ENCODE measurements at regions not wholly inside any gene's neighbourhood (a gene's known extent, or its start where the extent isn't known, plus 50 kb on each side); places are given as distances from the start of the nearest gene placed in this dataset.

DNA sequence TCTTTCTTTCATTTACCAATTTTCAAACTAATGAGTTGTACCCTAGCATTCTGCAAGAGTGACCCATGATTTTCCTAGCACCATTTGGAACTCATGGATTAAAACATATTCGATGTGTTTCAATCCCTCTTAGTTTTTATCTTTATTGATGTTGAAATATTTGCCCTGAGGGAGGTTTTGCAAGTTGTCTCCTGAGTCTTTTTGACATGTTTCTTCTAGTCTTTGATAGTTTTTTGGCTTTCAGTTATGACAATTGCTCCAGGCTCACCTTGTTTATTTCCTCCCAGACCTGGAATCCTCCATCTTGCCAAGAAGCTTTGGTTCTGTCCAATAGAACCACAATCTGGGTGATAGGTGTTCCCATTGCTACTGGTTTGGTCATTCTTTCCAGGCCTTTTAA lies 327.8 kb downstream of the WDR11 start:
- no peak for DNase-seq (ENCODE audit: low spot score)

DNA sequence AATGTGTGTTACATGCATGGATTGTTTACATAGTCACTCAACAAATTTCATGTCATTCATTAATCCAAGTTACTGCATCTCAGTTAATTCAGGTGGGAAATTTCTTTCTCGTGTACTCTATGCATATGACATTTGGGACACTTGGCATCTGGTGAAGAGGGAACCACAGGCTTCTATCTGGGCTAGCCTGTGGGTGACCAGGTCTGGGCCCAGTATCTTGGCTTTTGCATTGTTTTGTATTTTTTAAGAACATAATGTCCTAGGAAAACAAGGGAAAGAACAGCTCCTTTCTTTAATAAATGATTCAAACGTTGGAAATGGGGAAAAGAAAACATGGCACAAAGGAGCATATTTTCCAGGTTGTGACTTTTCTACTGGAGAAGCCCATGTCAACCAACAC lies 331.1 kb downstream of the WDR11 start:
- DNase-seq (ENCODE audit: low spot score), result no peak

DNA sequence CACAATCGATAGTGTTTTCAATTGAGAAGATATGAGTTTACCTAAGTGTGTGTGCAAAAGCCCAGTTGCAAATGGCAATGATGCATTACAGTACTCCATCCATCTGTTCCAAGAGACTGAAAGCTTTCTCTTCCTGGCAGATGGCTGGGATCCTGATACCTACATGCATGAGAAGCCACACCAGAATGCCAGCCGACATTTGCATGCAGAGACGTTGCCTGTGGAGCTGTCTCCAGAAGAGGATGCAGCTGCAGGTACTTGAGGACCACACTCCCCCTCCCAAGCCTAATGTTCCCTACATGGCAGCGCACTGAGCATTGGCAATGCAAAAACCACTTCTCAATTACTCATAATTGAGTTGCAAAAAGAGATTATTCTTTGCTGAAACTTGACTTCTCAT lies 332.1 kb downstream of the WDR11 start:
- no peak for DNase-seq (ENCODE audit: low spot score)

DNA sequence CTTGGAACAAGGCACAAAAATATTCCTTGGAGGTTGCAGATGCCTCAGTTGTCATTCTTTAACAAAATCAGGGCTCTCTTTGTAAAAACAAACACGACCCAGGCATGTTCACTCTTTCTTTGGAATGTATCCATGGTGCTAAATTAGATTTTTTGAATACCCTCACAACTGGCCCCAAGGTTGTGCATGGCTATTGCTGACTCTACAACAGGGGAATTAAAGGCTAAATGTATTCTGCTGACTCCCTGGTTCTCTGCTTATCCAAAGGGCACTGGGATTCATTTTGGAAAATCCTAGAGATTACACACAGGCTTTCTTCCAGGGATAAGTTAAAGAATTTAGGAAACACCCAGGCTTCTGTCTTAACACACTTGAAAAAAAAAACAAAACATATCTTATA lies 332.5 kb downstream of the WDR11 start:
- no peak for DNase-seq (ENCODE audit: low spot score)

DNA sequence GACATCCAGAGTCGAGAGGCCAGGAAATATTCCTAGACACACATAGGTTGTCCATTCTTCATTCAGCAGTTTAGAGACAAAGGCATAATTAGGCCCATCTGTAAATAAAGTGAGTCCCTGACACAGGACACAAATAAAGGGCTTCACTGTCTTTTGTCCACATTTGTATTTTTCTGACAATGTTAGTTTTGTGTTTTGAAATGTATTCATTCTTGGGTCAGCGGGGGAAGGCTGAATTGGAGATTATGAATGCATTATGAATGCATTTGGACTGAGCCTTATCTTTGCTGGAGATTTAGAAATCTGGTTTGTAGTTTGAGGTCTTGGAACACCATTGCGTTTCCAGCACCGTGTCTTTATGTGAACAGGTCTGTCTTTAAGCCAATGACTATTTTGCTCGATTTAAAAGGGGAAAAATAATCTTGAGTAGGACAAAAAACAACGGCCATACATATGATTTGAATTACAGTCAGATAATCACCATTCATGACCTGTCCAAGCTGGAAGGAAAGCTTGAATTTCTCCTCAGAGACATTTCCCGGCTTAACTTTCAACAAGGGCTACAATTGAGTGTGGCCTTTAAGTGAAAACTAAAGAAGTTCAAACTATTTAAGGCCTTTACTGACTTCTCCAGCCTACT lies 334.8 kb downstream of the WDR11 start:
- no peak for DNase-seq (ENCODE audit: low spot score)

DNA sequence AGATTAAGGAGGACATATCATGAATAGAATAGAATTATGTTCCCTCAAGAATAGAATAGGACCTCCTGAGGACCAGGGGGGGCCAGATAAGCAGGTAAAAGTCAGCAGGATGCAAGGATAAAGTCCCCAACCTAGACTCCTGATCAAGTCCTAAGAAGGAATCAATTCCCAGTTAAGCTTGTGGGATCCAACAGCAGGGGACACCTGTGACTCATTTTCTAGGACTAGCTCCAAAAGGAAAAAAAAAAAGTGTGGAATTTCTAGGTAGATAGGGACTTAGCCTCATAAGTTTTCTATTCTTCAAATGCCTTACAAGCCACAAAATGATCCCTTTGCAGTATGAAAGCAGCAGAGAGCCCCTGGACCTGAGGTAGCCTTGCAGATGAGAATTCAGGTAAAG lies 336.2 kb downstream of the WDR11 start:
- no peak for DNase-seq (ENCODE audit: low spot score)

DNA sequence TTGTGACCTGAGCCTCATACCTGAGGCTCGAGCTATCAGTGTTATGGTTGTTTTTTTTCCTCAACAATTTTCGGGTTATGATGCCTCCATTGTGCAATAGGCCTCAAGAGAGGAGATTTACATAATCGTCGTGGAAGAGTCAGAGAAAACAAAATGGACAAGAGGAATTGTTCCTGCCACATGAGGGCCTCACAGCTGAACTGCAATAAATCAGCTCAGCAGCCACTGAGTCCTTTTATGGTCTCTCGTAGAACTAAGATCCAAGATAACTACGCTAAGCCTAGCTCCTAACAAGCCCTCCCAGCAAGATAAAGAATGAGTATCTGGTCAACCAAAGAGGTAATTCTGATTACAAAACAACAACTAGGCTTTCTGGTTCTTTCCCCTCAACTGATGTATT lies 336.8 kb downstream of the WDR11 start:
- no peak for DNase-seq (ENCODE audit: low spot score)

DNA sequence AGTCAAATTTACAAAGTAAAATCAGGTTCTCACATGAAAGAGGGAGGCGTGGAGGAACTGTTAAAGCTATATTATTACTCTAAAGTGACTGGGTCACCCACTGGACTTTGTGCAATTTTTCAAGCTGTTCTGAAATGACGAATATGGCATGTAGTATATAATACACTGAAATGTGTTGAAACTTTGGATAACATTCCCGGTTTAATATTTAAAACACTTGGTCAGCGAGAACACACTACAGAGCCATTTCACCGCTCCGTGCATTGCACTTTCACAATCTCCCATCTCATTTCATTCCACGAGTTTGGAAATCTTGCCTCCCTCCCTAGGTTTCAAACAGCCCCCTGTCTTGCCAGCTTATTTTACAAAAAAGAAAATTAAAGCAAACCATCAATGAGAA lies 337.9 kb downstream of the WDR11 start:
- no peak for DNase-seq (ENCODE audit: low spot score)

DNA sequence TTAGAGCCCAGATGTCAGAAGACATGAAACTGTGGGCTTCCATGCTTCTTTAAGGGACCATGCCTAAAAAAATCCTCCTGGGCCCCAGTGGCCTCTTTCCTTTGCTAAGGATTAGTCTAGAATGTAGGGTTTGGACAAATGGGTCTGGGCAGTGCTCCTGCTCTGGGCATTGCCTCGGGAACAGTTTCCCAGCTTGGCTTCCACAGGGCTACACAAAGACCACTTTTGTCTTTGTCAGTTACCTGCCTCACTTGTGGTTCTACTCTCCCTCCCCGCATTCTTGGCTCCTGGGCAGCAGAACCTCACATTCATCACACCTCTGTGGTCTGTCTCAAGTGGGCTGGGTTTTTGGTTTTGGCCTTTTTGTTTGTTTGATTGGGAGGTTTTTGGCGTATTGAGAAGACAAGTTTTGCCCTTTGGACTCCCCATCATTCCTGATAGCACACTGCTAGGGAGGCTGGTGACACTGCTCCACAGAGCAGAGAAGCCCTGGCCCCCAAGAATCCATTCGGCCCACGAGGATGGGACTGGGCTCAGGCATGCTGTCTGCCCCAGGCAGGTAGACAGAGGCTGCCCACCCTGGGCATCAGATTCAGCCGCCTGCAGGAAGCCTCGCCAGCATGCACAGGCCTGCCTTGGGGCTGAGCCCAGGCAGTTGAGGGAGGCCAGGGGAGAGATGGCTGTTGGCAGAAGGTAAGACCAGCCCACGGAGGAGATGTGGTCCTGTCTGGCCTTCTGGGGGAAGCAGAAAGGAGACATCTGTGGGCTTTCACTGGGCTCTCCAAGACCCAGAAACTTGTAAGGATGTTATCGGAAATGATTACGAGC lies 343.7 kb downstream of the WDR11 start:
- DNase-seq (ENCODE audit: low spot score), result no peak

DNA sequence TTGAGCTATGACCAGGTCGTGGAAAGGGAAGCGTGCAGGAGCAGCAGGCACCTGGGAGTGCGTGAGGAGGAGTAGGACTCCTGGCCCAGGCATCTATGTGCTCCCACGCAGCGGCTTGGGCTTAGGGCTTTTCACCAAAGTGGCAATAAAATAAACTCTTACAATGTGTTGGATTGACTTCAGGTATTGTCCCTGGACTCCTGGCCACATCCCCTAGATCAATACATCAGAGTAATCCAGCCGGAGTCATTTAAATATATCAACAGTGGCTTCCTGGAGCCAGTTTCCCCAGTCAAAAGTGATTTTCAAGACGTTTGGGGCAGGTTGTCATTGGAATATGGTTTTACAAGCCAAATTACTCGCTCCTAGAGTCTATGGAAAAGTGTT lies 344.4 kb downstream of the WDR11 start:
- no peak for DNase-seq (ENCODE audit: low spot score)

DNA sequence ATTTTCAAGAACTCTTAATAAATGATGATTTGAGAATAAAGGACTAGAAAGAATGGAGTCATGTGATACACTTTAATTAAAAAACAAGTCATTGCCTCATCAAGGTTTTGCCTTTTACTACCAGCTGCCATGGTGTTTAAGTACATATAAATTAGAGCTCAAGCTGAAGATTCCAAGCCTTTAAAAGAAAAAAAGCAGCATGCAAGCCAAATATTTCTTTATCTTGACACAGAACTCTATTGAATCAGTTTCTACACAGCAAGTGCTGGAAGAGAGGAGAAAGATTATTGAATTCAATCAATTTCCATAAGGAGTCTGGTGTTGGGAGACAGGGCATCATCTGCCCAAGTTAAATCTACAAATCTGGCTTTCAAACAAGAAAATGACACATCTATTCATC lies 347.9 kb downstream of the WDR11 start:
- DNase-seq (ENCODE audit: low spot score), result no peak

DNA sequence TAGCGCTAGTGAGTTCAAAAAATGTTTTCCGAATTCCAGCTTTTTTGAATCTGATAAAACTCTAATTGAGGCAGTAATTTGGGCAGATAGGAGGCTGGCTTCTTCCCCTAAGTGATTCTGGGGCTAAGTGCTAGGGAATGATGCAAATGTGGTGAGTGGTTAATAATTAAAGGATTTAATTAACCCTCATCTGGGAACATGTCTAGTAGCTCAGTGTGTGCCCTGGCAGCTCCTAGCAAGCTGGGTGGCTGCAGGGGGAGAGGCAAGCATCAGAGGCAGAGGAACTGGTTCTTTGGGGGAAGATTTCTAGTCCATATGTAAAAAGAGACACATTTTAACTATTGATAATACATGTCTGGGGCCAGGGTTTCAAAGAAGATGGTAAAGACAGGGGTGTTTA lies 354.5 kb downstream of the WDR11 start:
- no peak for DNase-seq (ENCODE audit: low spot score)

DNA sequence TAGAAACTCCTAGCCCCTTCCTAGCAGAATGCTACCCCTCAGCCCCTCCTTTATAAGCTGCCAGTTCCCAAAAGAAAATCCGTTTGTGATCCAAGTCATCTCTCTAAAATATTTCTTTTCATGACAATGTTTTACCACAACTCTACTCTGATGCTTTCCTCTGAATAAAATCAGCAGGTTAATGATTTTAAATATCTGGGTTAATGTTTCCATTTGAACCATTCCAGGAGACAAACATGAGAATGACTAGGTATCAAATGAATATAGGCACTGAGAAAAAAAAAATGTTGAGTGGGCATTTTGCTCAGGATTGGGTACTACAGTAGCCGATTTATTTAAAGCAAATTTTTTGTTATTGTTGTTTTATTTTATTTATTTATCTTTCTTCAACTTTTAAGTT lies 360.3 kb downstream of the WDR11 start:
- DNase-seq (ENCODE audit: low spot score), result no peak

DNA sequence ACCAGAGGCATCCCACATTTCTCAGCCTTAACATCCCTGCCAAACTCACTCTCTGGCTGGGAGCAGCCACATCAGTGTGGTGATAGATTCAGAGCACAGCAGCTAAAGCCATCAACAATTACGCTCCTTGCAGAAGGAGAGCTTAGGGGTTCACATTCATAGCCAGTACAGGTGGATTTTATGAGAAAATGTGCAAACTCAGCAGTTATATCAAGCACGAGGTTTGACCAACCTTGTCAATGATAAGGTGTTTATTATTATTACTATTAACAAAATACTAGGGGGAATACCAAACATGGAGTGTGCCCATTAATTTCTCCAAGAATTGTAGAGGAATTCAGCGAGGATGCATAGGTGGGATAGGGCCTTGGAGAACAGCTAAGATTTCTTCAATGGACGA lies 362.3 kb downstream of the WDR11 start:
- no peak for DNase-seq (ENCODE audit: low spot score)

DNA sequence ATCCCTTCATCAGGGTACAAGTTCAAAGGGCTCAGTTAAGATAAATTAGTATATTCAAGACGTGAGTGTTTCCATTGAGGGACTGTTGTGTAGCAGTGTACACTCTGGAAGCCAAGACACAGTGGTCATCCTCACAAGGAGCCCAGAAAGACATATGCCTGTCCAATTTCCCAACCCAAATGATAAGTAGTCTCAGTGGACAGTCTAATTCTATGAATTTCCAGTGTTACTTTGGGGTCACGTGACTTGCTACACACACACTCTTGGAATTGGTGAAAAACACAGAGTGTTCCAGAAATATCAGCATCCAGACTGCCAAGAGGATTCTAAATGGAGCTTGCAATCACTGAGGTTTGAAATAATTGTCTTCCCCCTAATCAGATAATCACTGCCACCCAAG lies 365.1 kb downstream of the WDR11 start:
- no peak for DNase-seq (ENCODE audit: low spot score)

DNA sequence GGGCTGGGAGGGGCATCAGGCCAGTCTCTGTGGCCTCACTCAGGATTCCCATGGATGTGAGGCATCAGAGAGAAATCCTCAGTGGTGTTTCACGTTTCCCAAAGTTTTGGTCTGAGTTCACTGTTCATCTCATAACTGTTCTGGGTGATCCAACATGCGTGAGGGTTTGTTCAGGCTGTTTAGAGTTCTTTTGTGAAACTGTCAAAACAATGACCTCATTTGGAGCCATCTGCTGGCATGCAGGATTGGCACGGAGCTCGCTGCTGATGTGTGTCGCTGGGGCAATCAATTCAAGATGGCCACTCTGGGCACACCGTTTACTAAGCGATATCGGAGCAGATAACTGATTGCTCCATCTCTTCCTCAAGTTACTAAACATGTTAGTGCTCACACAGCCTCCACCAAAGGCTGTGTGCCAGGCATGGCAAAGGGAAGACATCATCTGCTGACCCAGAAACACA lies 365.6 kb downstream of the WDR11 start:
- no peak for DNase-seq (ENCODE audit: low spot score)

DNA sequence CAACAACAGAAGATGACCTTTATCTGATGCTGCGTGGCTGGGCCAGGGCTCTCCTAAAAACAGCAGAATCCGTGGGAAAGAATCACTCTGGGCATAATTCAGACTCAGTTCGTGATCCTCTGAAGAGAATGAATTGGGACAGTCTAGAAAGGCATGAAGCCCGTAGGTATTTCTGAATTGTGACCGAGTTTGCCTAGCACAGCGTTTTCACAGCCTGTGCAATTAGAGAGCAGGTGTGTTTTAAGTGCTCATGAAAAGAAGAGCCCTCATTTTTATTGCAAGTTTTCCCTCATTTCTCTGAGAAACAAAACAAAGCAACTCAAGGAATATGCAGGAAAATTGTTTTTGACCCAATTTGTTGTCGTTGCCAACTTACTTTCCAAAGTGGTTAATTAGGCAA lies 366.2 kb downstream of the WDR11 start:
- DNase-seq (ENCODE audit: low spot score), result no peak

DNA sequence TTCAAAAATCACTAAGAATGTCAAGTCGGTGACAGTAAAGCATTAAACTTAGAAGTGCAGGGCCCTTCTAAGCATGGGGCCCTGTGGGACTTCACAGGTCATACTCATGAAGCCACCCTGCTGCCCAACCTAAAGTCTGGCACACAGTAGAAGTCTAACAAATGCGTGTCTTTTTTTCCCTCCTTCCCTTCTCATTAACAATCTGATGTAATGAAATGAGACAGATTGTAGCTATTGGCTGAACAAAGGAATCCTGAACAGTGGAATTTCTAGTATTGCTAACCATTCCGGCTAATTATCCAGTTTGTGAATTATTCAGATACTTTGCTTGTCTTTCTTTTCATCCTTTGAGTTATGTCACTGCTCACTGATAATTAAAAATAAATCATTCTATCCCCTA lies 369.9 kb downstream of the WDR11 start:
- DNase-seq (ENCODE audit: low spot score), result no peak

DNA sequence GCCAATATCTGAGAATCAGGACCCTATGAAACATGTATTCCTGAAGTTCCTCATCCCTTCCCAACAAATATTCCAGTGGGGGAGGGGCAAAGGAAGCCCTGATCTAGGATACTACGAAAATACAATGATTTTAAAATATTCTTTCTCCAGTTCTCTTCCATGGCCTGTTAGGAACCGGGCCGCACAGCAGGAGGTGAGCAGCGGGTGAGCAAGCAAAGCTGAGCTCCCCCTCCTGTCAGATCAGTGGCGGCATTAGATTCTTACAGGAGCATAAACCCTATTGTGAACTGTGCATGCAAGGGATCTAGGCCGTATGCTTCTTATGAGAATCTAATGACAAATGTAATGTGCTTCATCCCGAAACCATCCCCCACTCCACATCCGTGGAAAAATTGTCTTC lies 370.8 kb downstream of the WDR11 start:
- no peak for DNase-seq (ENCODE audit: low spot score)

DNA sequence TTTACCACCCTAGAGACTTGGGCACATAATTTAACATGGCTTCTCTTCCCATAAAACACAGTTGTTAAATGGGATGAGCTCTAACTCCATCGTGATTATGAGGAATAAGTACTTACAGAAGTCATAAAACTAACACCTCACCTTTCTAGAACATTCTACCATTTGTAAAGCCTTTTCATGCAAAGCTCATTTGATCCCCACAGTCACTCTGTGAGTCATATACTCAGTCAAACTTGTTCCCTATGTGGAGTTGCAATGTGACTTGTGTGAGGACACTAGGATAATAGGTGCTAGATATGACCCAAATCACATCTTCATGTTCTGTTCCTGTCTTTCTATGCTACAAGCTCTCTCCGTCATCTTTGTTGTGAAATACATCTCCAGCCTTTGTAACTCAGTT lies 371.7 kb downstream of the WDR11 start:
- no peak for DNase-seq (ENCODE audit: low spot score)

DNA sequence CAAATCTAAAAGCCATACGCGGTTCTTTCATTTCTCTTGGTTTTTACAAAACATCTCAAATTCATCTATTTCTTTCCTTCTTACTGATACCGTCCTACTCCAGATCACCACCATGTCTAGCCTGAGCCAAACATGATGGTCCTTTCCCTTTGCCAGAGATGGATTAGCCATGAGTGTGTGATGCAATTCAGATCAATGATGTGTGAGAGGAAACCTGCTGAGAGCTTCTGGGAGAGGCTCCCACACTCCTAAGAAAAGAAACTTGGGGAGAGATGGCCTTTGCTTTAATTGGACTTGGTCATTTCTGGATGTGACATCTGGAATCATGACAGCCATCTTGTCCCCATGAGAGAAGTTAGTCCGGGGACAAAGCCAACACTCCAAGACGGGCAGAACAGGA lies 367.2 kb downstream of the FGFR2 start:
- no peak for DNase-seq (ENCODE audit: low spot score)

DNA sequence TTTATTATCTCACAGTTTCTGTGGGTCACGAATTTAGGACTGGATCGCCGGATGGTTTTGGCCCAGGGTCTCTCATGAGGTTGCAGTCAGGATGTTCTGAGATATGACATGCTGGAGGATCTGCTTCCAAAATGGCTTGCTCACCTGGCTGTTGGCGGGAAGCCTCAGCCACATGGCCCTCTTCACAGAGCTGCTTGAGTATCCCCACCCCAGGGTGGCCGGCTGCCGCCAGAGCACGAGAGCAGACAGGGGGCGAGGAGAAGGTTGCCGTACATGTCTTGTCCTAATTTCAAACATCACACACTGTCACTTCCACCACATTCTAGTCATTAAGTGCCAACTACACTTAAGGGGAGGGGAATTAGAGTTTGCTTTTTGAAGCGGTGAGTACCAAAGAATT lies 365.8 kb downstream of the FGFR2 start:
- DNase-seq (ENCODE audit: low spot score), result no peak

DNA sequence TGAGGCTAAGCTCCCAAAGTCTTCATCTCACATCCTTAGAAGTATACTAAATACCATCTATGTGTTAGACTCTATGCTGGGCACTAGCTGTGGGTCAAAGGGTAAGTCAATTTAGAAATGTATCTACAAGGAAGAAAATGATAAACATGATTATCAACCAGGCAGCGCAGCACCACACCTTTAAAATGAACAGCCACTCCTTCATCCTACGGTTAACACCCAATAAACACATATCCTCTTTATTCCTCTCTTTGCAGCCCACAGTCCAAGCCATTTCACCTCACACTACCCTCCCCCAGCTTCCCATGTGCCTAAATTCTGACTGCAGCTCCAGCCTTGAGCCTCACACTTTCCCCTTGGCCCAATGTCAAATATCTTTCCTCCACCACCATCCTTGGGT lies 362.6 kb downstream of the FGFR2 start:
- DNase-seq (ENCODE audit: low spot score), result no peak

DNA sequence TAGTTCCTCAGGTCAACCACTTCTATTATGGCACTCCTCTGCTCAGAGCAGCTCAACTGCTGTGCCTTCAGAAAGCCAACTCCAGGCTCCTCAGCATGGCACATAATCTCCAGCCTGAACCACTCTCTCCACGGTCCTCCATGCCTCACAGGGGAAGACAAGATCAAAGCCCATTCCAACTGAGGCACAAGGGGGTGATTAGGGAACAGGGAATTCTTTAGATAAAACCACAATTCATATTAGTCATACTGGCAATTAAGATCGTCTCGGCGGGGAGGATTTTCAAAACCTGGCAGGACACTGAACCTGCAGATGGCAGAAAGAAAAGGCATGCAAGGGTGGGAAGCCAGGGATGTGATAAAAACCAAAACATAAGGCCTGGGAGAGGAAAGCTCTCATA lies 361.6 kb downstream of the FGFR2 start:
- no peak for DNase-seq (ENCODE audit: low spot score)
